ENCODE measurements at regions not wholly inside any gene's neighbourhood (a gene's known extent, or its start where the extent isn't known, plus 50 kb on each side); places are given as distances from the start of the nearest gene placed in this dataset.

DNA sequence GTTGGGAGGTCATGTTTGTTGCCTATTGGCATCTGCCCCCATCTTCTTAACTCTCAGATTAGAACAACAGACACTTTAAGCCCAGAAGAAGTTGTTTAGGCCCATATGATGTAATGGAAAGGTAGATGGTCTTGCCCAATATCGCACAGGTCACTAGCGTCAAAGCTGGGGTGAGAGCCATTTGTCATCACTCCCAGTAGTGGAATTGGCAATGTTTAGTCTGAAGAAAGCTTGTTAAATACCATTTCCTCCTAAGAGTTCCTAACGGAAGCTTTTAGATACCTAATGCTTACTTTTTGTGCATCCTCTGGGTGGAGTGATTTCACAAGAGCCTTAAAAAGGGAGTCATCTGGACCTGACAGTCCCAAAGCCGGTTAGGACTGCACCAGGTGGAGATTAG is 125.4 kb downstream of the DACT1 start:
- TF ChIP-seq, protein P1, sequence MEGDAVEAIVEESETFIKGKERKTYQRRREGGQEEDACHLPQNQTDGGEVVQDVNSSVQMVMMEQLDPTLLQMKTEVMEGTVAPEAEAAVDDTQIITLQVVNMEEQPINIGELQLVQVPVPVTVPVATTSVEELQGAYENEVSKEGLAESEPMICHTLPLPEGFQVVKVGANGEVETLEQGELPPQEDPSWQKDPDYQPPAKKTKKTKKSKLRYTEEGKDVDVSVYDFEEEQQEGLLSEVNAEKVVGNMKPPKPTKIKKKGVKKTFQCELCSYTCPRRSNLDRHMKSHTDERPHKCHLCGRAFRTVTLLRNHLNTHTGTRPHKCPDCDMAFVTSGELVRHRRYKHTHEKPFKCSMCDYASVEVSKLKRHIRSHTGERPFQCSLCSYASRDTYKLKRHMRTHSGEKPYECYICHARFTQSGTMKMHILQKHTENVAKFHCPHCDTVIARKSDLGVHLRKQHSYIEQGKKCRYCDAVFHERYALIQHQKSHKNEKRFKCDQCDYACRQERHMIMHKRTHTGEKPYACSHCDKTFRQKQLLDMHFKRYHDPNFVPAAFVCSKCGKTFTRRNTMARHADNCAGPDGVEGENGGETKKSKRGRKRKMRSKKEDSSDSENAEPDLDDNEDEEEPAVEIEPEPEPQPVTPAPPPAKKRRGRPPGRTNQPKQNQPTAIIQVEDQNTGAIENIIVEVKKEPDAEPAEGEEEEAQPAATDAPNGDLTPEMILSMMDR (optimal IDR thresholded peaks at IDR 0.05 in 1 of 3, IDR thresholded peaks at IDR 0.05 in 1 of 3, conservative IDR thresholded peaks at IDR 0.05 in 1 of 3; ENCODE audit: extremely low read depth in 1 of 3, insufficient read depth in 2 of 3, low read length in 3 of 3): no peak
- TF ChIP-seq EZH2 (IDR thresholded peaks at IDR 0.05; ENCODE audit: low read length): no peak

Data from keratinocyte (primary cell).